GM12878 (cell line): ENCODE measurements at regions not wholly inside any gene's neighbourhood (a gene's known extent, or its start where the extent isn't known, plus 50 kb on each side); places are given as distances from the start of the nearest gene placed in this dataset.

ENCODE experiments used
- ATAC-seq: fragments of 200-7000 bp; cut with Tn5 transposase; 3 replicates; pipeline ENCODE4 v1.9.1; 2020; ENCODE audit warnings: mild to moderate bottlenecking, moderate library complexity
- BruUV-seq: library from RNA; stranded (reverse); fragments of 400-500 nt; replicated peaks from 2 replicates; lab custom pipeline; 2021; lab: Mats Ljungman, UMichigan
- CTCF ChIA-PET: fragments of 300-600 bp; sonication (Branson Sonifier 250); formaldehyde crosslinking; extraction: SDS; loops from one replicate; lab custom pipeline; 2021; ENCODE audit warnings: inconsistent platforms; lab: Yijun Ruan, JAX
- POLR2A ChIA-PET: fragments of 350-600 bp; formaldehyde crosslinking; extraction: SDS; loops from one replicate; lab custom pipeline; 2021; ENCODE audit warnings: inconsistent platforms; lab: Charles Lee
- RAD21 ChIA-PET: fragments of 300-600 bp; sonication (Branson Sonifier 250); formaldehyde crosslinking; loops from one replicate; lab custom pipeline; 2023; ENCODE audit warnings: antibody characterized with exemption; ENCODE audit not compliant: unreplicated experiment; lab: Charles Lee
- SMC1A ChIA-PET: fragments of 300-600 bp; sonication (Branson Sonifier 250); formaldehyde crosslinking; loops from one replicate; lab custom pipeline; 2023; ENCODE audit not compliant: unreplicated experiment, uncharacterized antibody; lab: Charles Lee
- DNase-seq: peaks from one replicate; pipeline ENCODE4 v3.0.0-alpha.2; 2011; ENCODE audit warnings: low read depth, low spot score
- FAIRE-seq: peaks from 3 replicates; lab custom pipeline; 2011; peaks lifted over from hg19 to GRCh38; lab: Jason Lieb, UNC
- H2AFZ ChIP-seq: 2 replicates; pipeline ENCODE4 v1.6.0; 2011; ENCODE audit warnings: low read depth, low read length, control low read depth; ENCODE audit not compliant: control insufficient read depth
- H3K27ac ChIP-seq: 2 replicates; pipeline ENCODE4 v1.5.1; 2011; ENCODE audit warnings: control low read depth; ENCODE audit not compliant: control insufficient read depth, insufficient read depth
- H3K27me3 ChIP-seq, 2 experiments: replicated peaks in 1 of 2; 2 replicates each; pipeline versions ENCODE4 v1.6.0 to v1.6.1; 2011; ENCODE audit warnings: low read length in 1 of 2; ENCODE audit not compliant: control insufficient read depth in 2 of 2, insufficient read depth in 2 of 2
- H3K36me3 ChIP-seq, 2 experiments: 2 replicates each; pipeline ENCODE4 v1.5.1; 2011; ENCODE audit warnings: low read length in 1 of 2; ENCODE audit not compliant: control insufficient read depth in 2 of 2, insufficient read depth in 2 of 2
- H3K4me1 ChIP-seq: 2 replicates; pipeline ENCODE4 v1.6.1; 2011; ENCODE audit warnings: mild to moderate bottlenecking, low read length, moderate library complexity, mixed read lengths; ENCODE audit not compliant: control insufficient read depth, insufficient read depth
- H3K4me2 ChIP-seq: 2 replicates; pipeline ENCODE4 v1.6.0; 2011; ENCODE audit warnings: control low read depth; ENCODE audit not compliant: control insufficient read depth, insufficient read depth
- H3K4me3 ChIP-seq: fragments of 200-600 bp; sonication (generic); 2 replicates; pipeline ENCODE4 v1.5.1; 2016
- H3K79me2 ChIP-seq: 2 replicates; pipeline ENCODE4 v1.6.0; 2011; ENCODE audit warnings: low read length; ENCODE audit not compliant: control insufficient read depth, insufficient read depth
- H3K9ac ChIP-seq: 2 replicates; pipeline ENCODE4 v1.8.0; 2011; ENCODE audit warnings: low read length, control low read depth, mixed read lengths; ENCODE audit not compliant: control insufficient read depth, insufficient read depth
- H3K9me3 ChIP-seq: replicated peaks from 3 replicates; pipeline ENCODE4 v1.5.1; 2011; ENCODE audit warnings: mild to moderate bottlenecking, low read length; ENCODE audit not compliant: control insufficient read depth, insufficient read depth
- H4K20me1 ChIP-seq: 2 replicates; pipeline ENCODE4 v1.6.0; 2011; ENCODE audit not compliant: control insufficient read depth, insufficient read depth
- BCLAF1 ChIP-seq: fragments of 450-650 bp; IDR thresholded peaks from 2 replicates; pipeline ENCODE4 v1.6.1; 2017; ENCODE audit warnings: antibody characterized with exemption, mild to moderate bottlenecking, moderate library complexity
- CHD2 ChIP-seq: IDR thresholded peaks from 2 replicates; pipeline ENCODE4 v1.6.1; 2011; ENCODE audit warnings: low read depth, low read length, improper control_type of control experiment, borderline replicate concordance
- E2F4 ChIP-seq: IDR thresholded peaks from 2 replicates; pipeline ENCODE4 v1.6.1; 2012; ENCODE audit warnings: low read depth, low read length, improper control_type of control experiment
- E4F1 ChIP-seq: fragments of 450-650 bp; IDR thresholded peaks from 2 replicates; pipeline ENCODE4 v1.6.1; 2018; ENCODE audit warnings: borderline replicate concordance, mild to moderate bottlenecking; ENCODE audit not compliant: partially characterized antibody
- EED ChIP-seq: sonication (generic); IDR thresholded peaks from 2 replicates; pipeline ENCODE4 v1.6.1; 2016; ENCODE audit warnings: antibody characterized with exemption, low read depth
- FOXM1 ChIP-seq: IDR thresholded peaks from 2 replicates; pipeline ENCODE4 v1.6.1; 2012; ENCODE audit warnings: low read depth, mild to moderate bottlenecking, inconsistent platforms, low read length, moderate library complexity
- GABPA ChIP-seq: IDR thresholded peaks from 2 replicates; pipeline ENCODE4 v1.6.1; 2014; ENCODE audit warnings: antibody characterized with exemption, low read depth, mild to moderate bottlenecking, inconsistent platforms
- HCFC1 ChIP-seq: fragments of 150-350 bp; IDR thresholded peaks from 2 replicates; pipeline ENCODE4 v1.6.1; 2014; ENCODE audit warnings: low read length
- MEF2B ChIP-seq: fragments of 450-650 bp; IDR thresholded peaks from 2 replicates; pipeline ENCODE4 v1.6.1; 2018; ENCODE audit warnings: mild to moderate bottlenecking, moderate library complexity; ENCODE audit not compliant: partially characterized antibody, poor library complexity, severe bottlenecking
- NFXL1 ChIP-seq: fragments of 450-650 bp; IDR thresholded peaks from 2 replicates; pipeline ENCODE4 v1.6.1; 2017; ENCODE audit warnings: antibody characterized with exemption, mild to moderate bottlenecking, borderline replicate concordance
- PML ChIP-seq: IDR thresholded peaks from 2 replicates; pipeline ENCODE4 v1.6.1; 2012; ENCODE audit warnings: low read length, inconsistent platforms
- POLR2AphosphoS2 ChIP-seq: IDR thresholded peaks from 2 replicates; pipeline ENCODE4 v1.6.1; 2011; ENCODE audit warnings: low read depth, mild to moderate bottlenecking, low read length, improper control_type of control experiment, moderate library complexity
- TAF1 ChIP-seq: IDR thresholded peaks from 2 replicates; pipeline ENCODE4 v1.6.1; 2011; ENCODE audit warnings: mild to moderate bottlenecking, low read depth, low read length, borderline replicate concordance
- ZNF687 ChIP-seq: fragments of 450-650 bp; IDR thresholded peaks from 2 replicates; pipeline ENCODE4 v1.6.1; 2017; ENCODE audit warnings: mild to moderate bottlenecking, moderate library complexity
- ZSCAN29 ChIP-seq: fragments of 450-650 bp; IDR thresholded peaks from 2 replicates; pipeline ENCODE4 v1.6.1; 2017; ENCODE audit warnings: mild to moderate bottlenecking, moderate library complexity
- WGBS: methylation state at CpG from one replicate; pipeline ENCODE4 v1.1.6; 2016; ENCODE audit warnings: low lambda C conversion rate; ENCODE audit not compliant: insufficient replicate concordance, insufficient coverage; ENCODE audit errors: missing lambda C conversion rate; 5-methylcytosine and 5-hydroxymethylcytosine counted together
- in situ Hi-C: fragments of 300-500 bp; cut with MboI; formaldehyde crosslinking; loops from 9 replicates; pipeline ENCODE4 v1.14.3; 2018; ENCODE audit warnings: mixed read lengths
- intact Hi-C: fragments of 100-400 bp; cut with micrococcal nuclease; formaldehyde crosslinking; loops from one replicate; pipeline ENCODE4 v1.14.2; 2022; ENCODE audit not compliant: unreplicated experiment

DNA sequence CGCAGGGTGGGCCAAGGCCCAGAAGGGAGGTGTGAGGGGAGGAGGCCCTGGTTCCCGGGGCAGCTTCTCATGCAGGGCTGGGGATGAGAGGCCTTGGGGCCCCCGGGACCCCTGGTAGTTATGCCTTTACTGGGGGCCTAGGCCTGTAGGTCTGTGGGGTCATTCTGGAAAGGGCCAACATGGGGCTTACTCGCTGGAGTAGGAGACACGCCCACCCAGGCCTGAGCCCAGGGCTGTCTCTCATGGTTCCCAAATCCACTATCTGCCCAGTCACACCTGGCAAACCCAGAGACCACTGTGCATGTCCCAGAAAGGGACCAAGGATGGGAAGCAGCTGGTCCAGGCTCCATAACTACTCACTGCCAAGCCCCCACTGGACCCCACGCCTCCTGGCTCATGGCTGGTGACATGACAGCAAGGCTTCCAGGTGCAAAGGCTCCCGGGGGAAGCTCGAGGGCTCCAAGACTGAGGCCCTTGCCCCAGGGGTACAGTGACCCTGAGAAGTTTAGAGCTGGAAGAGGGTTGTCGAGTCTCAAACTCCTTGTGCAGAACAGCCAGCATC is 64.2 kb upstream of the ATP12A start:
- ChIA-PET POLR2A (no interaction called here), CTCF (no interaction called here)
- ATAC-seq: no peak
- TF ChIP-seq PML: no peak
- no peak for TF ChIP-seq GABPA
- no peak for TF ChIP-seq BCLAF1
- TF ChIP-seq ZNF687: no peak
- TF ChIP-seq ZSCAN29: no peak
- TF ChIP-seq E2F4: no peak
- no peak for TF ChIP-seq MEF2B
- TF ChIP-seq CHD2: no peak
- TF ChIP-seq TAF1: no peak
- no peak for TF ChIP-seq FOXM1
- no peak for TF ChIP-seq E4F1
- TF ChIP-seq EED: no peak
- no peak for TF ChIP-seq POLR2AphosphoS2
- TF ChIP-seq HCFC1: no peak
- no peak for TF ChIP-seq NFXL1

More for the DNA sequence above, 64.2 kb upstream of the ATP12A start:
- intact Hi-C loops: no loop called here
- no peak overlapping the region for H3K4me3 ChIP-seq
- RAD21 ChIA-PET: no interaction called here
- H3K27me3 ChIP-seq: no peaks in the 10 kb centered on the region
- in situ Hi-C loops: no loop called here
- no peaks in the 10 kb centered on the region; the same call in 1 of the 3 replicates for H3K9me3 ChIP-seq
- H3K9ac ChIP-seq: no peak overlapping the region
- no peaks in the 10 kb centered on the region for H3K36me3 ChIP-seq
- no peak overlapping the region for H3K27ac ChIP-seq
- WGBS: 72% methylated on average over 9 of the region's 9 CpGs
- BruUV-seq: no TSS peak
- H3K4me2 ChIP-seq: no peak overlapping the region
- H4K20me1 ChIP-seq: no peaks in the 10 kb centered on the region
- FAIRE-seq (no peak), DNase-seq (no peak)
- H3K79me2 ChIP-seq: no peaks in the 10 kb centered on the region
- H2AFZ ChIP-seq: no peak overlapping the region
- SMC1A ChIA-PET: no interaction called here
- peaks cover 13% of the 10 kb centered on the region for H3K4me1 ChIP-seq
